Trophoblast cell (in vitro differentiated cells and primary cell): ENCODE measurements at regions not wholly inside any gene's neighbourhood (a gene's known extent, or its start where the extent isn't known, plus 50 kb on each side); places are given as distances from the start of the nearest gene placed in this dataset.

Source experiments
- DNase-seq, 2 donors: peaks; one replicate each; pipeline ENCODE4 v3.0.0-alpha.2; 2016
- H2AFZ ChIP-seq: 2 replicates; pipeline ENCODE4 v1.6.1; 2013; ENCODE audit warnings: low read length, moderate library complexity, mild to moderate bottlenecking; ENCODE audit not compliant: insufficient read depth, poor library complexity
- H2AK5ac ChIP-seq: 2 replicates; pipeline ENCODE4 v1.6.1; 2013; ENCODE audit warnings: mild to moderate bottlenecking, low read length
- H2BK120ac ChIP-seq: 2 replicates; pipeline ENCODE4 v1.6.1; 2013; ENCODE audit warnings: low read length, mild to moderate bottlenecking, moderate library complexity; ENCODE audit not compliant: insufficient read depth, poor library complexity
- H2BK12ac ChIP-seq: 2 replicates; pipeline ENCODE4 v1.6.1; 2013; ENCODE audit warnings: mild to moderate bottlenecking, low read length, moderate library complexity
- H2BK5ac ChIP-seq: 2 replicates; pipeline ENCODE4 v1.6.1; 2013; ENCODE audit warnings: low read length, low read depth, moderate library complexity, mild to moderate bottlenecking; ENCODE audit not compliant: poor library complexity
- H3K14ac ChIP-seq: 2 replicates; pipeline ENCODE4 v1.6.1; 2013; ENCODE audit warnings: mild to moderate bottlenecking, low read length
- H3K18ac ChIP-seq: 2 replicates; pipeline ENCODE4 v1.6.1; 2013; ENCODE audit warnings: mild to moderate bottlenecking, low read length
- H3K23ac ChIP-seq: 2 replicates; pipeline ENCODE4 v1.6.1; 2013; ENCODE audit warnings: low read length
- H3K27ac ChIP-seq: 2 replicates; pipeline ENCODE4 v1.5.1; 2013; ENCODE audit warnings: low read depth, mild to moderate bottlenecking, inconsistent platforms, low read length, moderate library complexity
- H3K27me3 ChIP-seq: 2 replicates; pipeline ENCODE4 v1.6.1; 2013; ENCODE audit warnings: inconsistent platforms, mild to moderate bottlenecking, low read length, moderate library complexity; ENCODE audit not compliant: insufficient read depth
- H3K36me3 ChIP-seq, 2 experiments: 1 replicate in 1 of 2; 2 replicates in 1 of 2; pipeline ENCODE4 v1.6.1; 2013; ENCODE audit warnings: low read length in 2 of 2, mild to moderate bottlenecking in 2 of 2, moderate library complexity in 1 of 2; ENCODE audit not compliant: insufficient read depth in 2 of 2, control insufficient read depth in 1 of 2
- H3K4ac ChIP-seq: 2 replicates; pipeline ENCODE4 v1.6.1; 2013; ENCODE audit warnings: low read depth, mild to moderate bottlenecking, low read length, moderate library complexity
- H3K4me1 ChIP-seq, 2 experiments: 1 replicate in 1 of 2; 2 replicates in 1 of 2; pipeline ENCODE4 v1.6.1; 2013; ENCODE audit warnings: low read length in 2 of 2, mild to moderate bottlenecking in 2 of 2, moderate library complexity in 1 of 2; ENCODE audit not compliant: insufficient read depth in 2 of 2, control insufficient read depth in 1 of 2
- H3K4me2 ChIP-seq: 2 replicates; pipeline ENCODE4 v1.6.1; 2013; ENCODE audit warnings: inconsistent platforms, mild to moderate bottlenecking, low read length, moderate library complexity
- H3K4me3 ChIP-seq: 2 replicates; pipeline ENCODE4 v1.5.1; 2013; ENCODE audit warnings: mild to moderate bottlenecking, low read depth, low read length, inconsistent platforms
- H3K79me1 ChIP-seq: one replicate; pipeline ENCODE4 v1.6.1; 2013; ENCODE audit warnings: low read length
- H3K79me2 ChIP-seq: 2 replicates; pipeline ENCODE4 v1.6.1; 2013; ENCODE audit warnings: low read length, mild to moderate bottlenecking; ENCODE audit not compliant: control insufficient read depth, insufficient read depth, poor library complexity
- H3K9ac ChIP-seq: 2 replicates; pipeline ENCODE4 v1.6.1; 2013; ENCODE audit warnings: mild to moderate bottlenecking, low read length
- H3K9me3 ChIP-seq: 2 replicates; pipeline ENCODE4 v1.6.1; 2013; ENCODE audit warnings: low read depth, mild to moderate bottlenecking, control low read depth, inconsistent platforms, low read length; ENCODE audit not compliant: insufficient read depth
- H4K12ac ChIP-seq: 2 replicates; pipeline ENCODE4 v1.6.1; 2013; ENCODE audit warnings: low read depth, mild to moderate bottlenecking, low read length, moderate library complexity
- H4K8ac ChIP-seq: 2 replicates; pipeline ENCODE4 v1.6.1; 2013; ENCODE audit warnings: low read depth, mild to moderate bottlenecking, low read length, moderate library complexity
- H4K91ac ChIP-seq: one replicate; pipeline ENCODE4 v1.6.1; 2013; ENCODE audit warnings: low read depth, mild to moderate bottlenecking, low read length, moderate library complexity
- WGBS: extraction: QIAGEN DNeasy Blood & Tissue Kit; methylation state at CpG from one replicate; pipeline ENCODE4 v1.1.7; 2013; ENCODE audit warnings: missing lambda C conversion rate; ENCODE audit not compliant: insufficient read length, insufficient coverage; ENCODE audit errors: extremely low coverage; 5-methylcytosine and 5-hydroxymethylcytosine counted together

DNA sequence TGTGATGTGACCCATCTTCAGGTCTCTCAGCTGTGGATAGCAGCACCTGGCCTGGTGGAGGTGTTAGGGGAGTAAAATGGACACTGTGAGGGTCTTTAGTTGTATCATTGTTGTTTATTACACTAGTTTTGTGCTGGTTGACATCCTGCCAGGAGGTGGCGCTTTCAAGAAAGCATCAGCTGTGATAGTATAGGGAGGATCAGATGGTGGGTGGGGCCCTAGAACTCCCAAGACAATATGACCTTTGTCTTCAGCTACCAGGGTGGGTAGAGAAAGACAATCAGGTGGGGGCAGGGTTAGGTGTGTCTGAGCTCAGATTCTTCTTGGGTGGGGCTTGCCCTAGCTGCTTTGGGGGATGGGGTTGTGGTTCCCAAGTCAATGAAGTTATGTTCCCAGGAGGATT, 162.8 kb downstream of the PPP1R2C start:
- Histone ChIP-seq H2AK5ac (no peak overlapping the region), H3K27me3 (no peaks in the 10 kb centered on the region), H2BK120ac (no peak overlapping the region), H3K23ac (no peak overlapping the region), H3K36me3 (no peaks in the 10 kb centered on the region), H3K79me2 (no peaks in the 10 kb centered on the region), H3K4me3 (no peak overlapping the region), H2BK5ac (no peak overlapping the region), H4K91ac (peak overlapping the region; percentile 6), H3K9me3 (no peaks in the 10 kb centered on the region), H2BK12ac (no peak overlapping the region), H3K4me2 (no peak overlapping the region), H3K27ac (no peak overlapping the region), H3K14ac (no peak overlapping the region), H3K4ac (no peak overlapping the region), H3K9ac (no peak overlapping the region), H3K18ac (no peak overlapping the region), H4K8ac (no peak overlapping the region), H3K79me1 (no peaks in the 10 kb centered on the region), H2AFZ (no peak overlapping the region), H4K12ac (peak overlapping the region; percentile 54), H3K4me1 (no peaks in the 10 kb centered on the region)
- no peak for DNase-seq
- WGBS, result no CpG with 5 or more reads among the region's 1 CpG

GRCh38 chrX:42606591-42606990, 171.4 kb downstream of the PPP1R2C start:
- H3K27me3 ChIP-seq, result no peaks in the 10 kb centered on the region
- H4K8ac ChIP-seq, result no peak overlapping the region
- H3K4me3 ChIP-seq, result no peak overlapping the region
- no peak overlapping the region for H3K4me2 ChIP-seq
- no peak overlapping the region for H4K91ac ChIP-seq
- no peak overlapping the region for H2AFZ ChIP-seq
- WGBS, result no CpG with 5 or more reads among the region's 4 CpGs
- H3K79me1 ChIP-seq, result no peaks in the 10 kb centered on the region
- H3K18ac ChIP-seq, result no peak overlapping the region
- no peaks in the 10 kb centered on the region for H3K9me3 ChIP-seq
- H3K4ac ChIP-seq, result no peak overlapping the region
- no peaks in the 10 kb centered on the region for H3K4me1 ChIP-seq
- H2AK5ac ChIP-seq, result no peak overlapping the region
- H2BK12ac ChIP-seq, result no peak overlapping the region
- H3K9ac ChIP-seq, result no peak overlapping the region
- no peak overlapping the region for H4K12ac ChIP-seq
- H3K14ac ChIP-seq, result no peak overlapping the region
- H3K36me3 ChIP-seq, result no peaks in the 10 kb centered on the region
- no peak overlapping the region for H3K27ac ChIP-seq
- no peaks in the 10 kb centered on the region for H3K79me2 ChIP-seq
- no peak overlapping the region for H3K23ac ChIP-seq
- no peak for DNase-seq
- no peak overlapping the region for H2BK120ac ChIP-seq
- H2BK5ac ChIP-seq, result no peak overlapping the region

DNA sequence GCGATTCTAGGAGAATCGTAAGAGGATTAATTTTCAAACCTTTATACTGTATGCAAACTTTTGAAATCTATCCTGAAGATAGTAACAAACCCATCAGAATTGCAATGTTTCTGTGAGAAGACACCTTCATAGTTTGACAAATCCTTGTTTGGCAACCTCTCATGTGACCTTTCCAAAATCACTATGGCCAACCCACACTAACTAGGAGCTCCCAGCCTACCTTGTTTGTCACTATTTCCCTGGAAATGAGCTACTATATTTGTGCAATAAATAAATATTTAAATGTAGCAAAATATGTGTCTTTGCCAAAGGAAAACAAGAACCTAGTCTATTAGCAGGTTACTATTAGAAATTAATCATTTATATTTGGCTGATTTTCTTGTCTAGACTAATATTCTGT, 173.7 kb downstream of the PPP1R2C start:
- Histone ChIP-seq H2AK5ac (no peak overlapping the region), H2BK5ac (no peak overlapping the region), H3K79me2 (no peaks in the 10 kb centered on the region), H3K4me2 (no peak overlapping the region), H3K18ac (no peak overlapping the region), H3K14ac (no peak overlapping the region), H3K27me3 (no peaks in the 10 kb centered on the region), H3K4me1 (no peaks in the 10 kb centered on the region), H4K12ac (no peak overlapping the region), H4K91ac (no peak overlapping the region), H2BK120ac (no peak overlapping the region), H3K36me3 (no peaks in the 10 kb centered on the region), H2AFZ (no peak overlapping the region), H3K23ac (no peak overlapping the region), H3K4me3 (no peak overlapping the region), H3K27ac (no peak overlapping the region), H3K9ac (no peak overlapping the region), H3K9me3 (no peaks in the 10 kb centered on the region), H3K79me1 (no peaks in the 10 kb centered on the region), H4K8ac (no peak overlapping the region), H2BK12ac (no peak overlapping the region), H3K4ac (no peak overlapping the region)
- WGBS, result no CpG with 5 or more reads among the region's 2 CpGs
- no peak for DNase-seq

DNA sequence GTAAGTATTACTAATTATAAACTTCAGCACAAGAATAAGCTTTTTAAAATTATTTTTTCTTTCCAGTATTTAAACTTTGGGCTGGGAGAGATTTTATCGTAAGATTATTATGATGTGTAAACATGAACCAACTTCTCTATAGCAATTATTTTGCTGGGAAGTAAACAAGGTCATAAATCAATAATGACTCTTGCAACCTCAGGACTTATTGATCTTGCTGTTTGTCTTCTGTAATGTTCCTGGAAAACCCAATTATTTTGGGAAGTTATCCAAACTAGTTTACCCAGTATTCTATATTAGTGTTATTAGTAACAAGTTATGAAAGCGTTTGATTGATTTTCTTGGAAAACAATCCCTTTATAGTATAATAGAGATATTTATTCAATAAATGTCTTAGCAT, 174.9 kb downstream of the PPP1R2C start:
- H3K14ac ChIP-seq, result no peak overlapping the region
- no peak overlapping the region for H3K4me3 ChIP-seq
- H2AK5ac ChIP-seq, result no peak overlapping the region
- H3K79me1 ChIP-seq, result no peaks in the 10 kb centered on the region
- no peak overlapping the region for H4K8ac ChIP-seq
- no peak for DNase-seq
- no peak overlapping the region for H3K4me2 ChIP-seq
- no peak overlapping the region for H2BK12ac ChIP-seq
- H3K4me1 ChIP-seq, result no peaks in the 10 kb centered on the region
- no peak overlapping the region for H2BK120ac ChIP-seq
- no peak overlapping the region for H4K91ac ChIP-seq
- H3K9me3 ChIP-seq, result no peaks in the 10 kb centered on the region
- no peaks in the 10 kb centered on the region for H3K79me2 ChIP-seq
- H3K27ac ChIP-seq, result no peak overlapping the region
- H3K27me3 ChIP-seq, result no peaks in the 10 kb centered on the region
- H3K4ac ChIP-seq, result no peak overlapping the region
- no peak overlapping the region for H3K18ac ChIP-seq
- no CpG with 5 or more reads among the region's 2 CpGs for WGBS
- H2AFZ ChIP-seq, result no peak overlapping the region
- no peak overlapping the region for H3K9ac ChIP-seq
- no peak overlapping the region for H3K23ac ChIP-seq
- no peak overlapping the region for H4K12ac ChIP-seq
- H2BK5ac ChIP-seq, result no peak overlapping the region
- no peaks in the 10 kb centered on the region for H3K36me3 ChIP-seq
